ENCODE measurements at regions not wholly inside any gene's neighbourhood (a gene's known extent, or its start where the extent isn't known, plus 50 kb on each side); places are given as distances from the start of the nearest gene placed in this dataset.

- Histone ChIP-seq H3K27me3 (ENCODE audit: control insufficient read depth, insufficient read depth, low read length) (no peaks in the 10 kb centered on the region), H3K4me1 (ENCODE audit: control insufficient read depth, insufficient read depth, low read length) (no peaks in the 10 kb centered on the region), H3K36me3 (ENCODE audit: insufficient read depth, low read length) (no peaks in the 10 kb centered on the region), H3K9me3 (replicated peaks; ENCODE audit: low read length) (no peaks in the 10 kb centered on the region), H3K4me3 (ENCODE audit: low read length) (no peak overlapping the region), H3K4me2 (ENCODE audit: low read length) (no peak overlapping the region), H3K9ac (ENCODE audit: low read depth, low read length) (no peak overlapping the region)
Observed at GRCh38 chr5:82796643-82797416, 280.4 kb downstream of the TMEM167A start.

DNA sequence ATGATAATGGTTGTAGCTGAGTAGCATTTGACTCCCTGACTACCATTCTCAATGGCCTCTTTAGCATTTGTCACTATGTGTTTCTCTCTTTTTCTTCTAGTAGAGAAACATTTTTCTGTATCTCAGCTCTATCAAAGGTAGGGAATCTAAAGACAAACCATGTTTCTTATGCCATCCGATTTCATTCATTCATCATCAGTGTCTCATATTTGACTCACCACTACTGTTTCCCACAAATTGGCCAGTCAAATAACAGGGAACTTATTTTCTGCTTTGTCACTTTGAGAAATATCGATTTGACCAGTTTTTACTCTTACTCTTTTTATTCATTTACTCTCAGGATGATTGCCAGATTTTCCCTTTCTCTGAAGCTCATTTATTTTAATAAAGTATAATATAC, 282.3 kb downstream of the TMEM167A start:
- no peak overlapping the region for H3K4me3 ChIP-seq (ENCODE audit: low read length)
- H3K4me2 ChIP-seq (ENCODE audit: low read length), result no peak overlapping the region

GRCh38 chr5:82793808-82794419, 283.3 kb downstream of the TMEM167A start:
- Histone ChIP-seq H3K27me3 (ENCODE audit: control insufficient read depth, insufficient read depth, low read length) (no peaks in the 10 kb centered on the region), H3K9me3 (replicated peaks; ENCODE audit: low read length) (no peaks in the 10 kb centered on the region), H3K4me1 (ENCODE audit: control insufficient read depth, insufficient read depth, low read length) (no peaks in the 10 kb centered on the region), H3K36me3 (ENCODE audit: insufficient read depth, low read length) (no peaks in the 10 kb centered on the region), H3K4me2 (ENCODE audit: low read length) (no peak overlapping the region), H3K4me3 (ENCODE audit: low read length) (no peak overlapping the region), H3K9ac (ENCODE audit: low read depth, low read length) (no peak overlapping the region)

More for the DNA sequence above, 282.3 kb downstream of the TMEM167A start:
- Histone ChIP-seq H3K9me3 (replicated peaks; ENCODE audit: low read length) (no peaks in the 10 kb centered on the region), H3K9ac (ENCODE audit: low read depth, low read length) (no peak overlapping the region), H3K27me3 (ENCODE audit: control insufficient read depth, insufficient read depth, low read length) (no peaks in the 10 kb centered on the region), H3K36me3 (ENCODE audit: insufficient read depth, low read length) (no peaks in the 10 kb centered on the region), H3K4me1 (ENCODE audit: control insufficient read depth, insufficient read depth, low read length) (no peaks in the 10 kb centered on the region)

DNA sequence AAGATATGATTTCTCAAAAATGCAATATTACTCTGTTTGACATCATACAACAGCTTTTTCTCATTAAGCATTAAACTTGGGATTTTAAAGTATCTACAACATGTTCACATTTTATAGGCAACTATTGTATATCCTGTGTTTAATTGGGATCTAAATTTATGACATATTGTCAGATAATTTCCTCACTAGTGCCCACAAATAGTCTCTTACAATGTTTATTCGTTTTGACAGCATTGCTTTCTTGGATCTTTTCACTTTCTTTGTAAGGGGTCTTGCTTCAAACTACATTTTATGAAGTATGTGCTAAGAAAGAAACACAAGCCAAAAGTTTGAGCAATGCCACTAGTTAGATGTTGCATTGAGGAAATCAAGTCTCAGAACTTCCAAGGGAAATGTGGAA, 285.1 kb downstream of the TMEM167A start:
- Histone ChIP-seq H3K36me3 (ENCODE audit: insufficient read depth, low read length) (no peaks in the 10 kb centered on the region), H3K4me3 (ENCODE audit: low read length) (no peak overlapping the region), H3K4me2 (ENCODE audit: low read length) (no peak overlapping the region), H3K4me1 (ENCODE audit: control insufficient read depth, insufficient read depth, low read length) (no peaks in the 10 kb centered on the region), H3K27me3 (ENCODE audit: control insufficient read depth, insufficient read depth, low read length) (no peaks in the 10 kb centered on the region), H3K9ac (ENCODE audit: low read depth, low read length) (no peak overlapping the region), H3K9me3 (replicated peaks; ENCODE audit: low read length) (no peaks in the 10 kb centered on the region)

DNA sequence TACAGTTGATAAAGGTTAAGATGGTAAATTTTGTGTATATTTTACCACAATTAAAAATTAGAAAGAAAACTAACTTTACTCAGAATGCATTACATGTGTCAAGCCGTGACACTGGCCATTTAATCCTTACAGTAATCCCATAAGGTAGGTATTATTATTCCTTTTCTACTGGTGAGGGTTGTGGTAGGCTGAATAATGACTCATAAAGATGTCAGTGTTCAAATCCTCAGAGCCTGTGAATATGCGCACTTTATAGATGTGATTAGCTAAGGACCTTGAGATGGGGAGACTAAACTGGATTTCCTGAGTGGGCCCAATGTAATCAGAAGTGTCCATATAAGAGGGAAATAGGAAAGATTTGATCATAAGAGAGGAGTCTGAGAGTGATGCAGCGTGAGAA, 288.1 kb downstream of the TMEM167A start:
- Histone ChIP-seq H3K4me3 (ENCODE audit: low read length) (no peak overlapping the region), H3K4me1 (ENCODE audit: control insufficient read depth, insufficient read depth, low read length) (no peaks in the 10 kb centered on the region), H3K36me3 (ENCODE audit: insufficient read depth, low read length) (no peaks in the 10 kb centered on the region), H3K27me3 (ENCODE audit: control insufficient read depth, insufficient read depth, low read length) (no peaks in the 10 kb centered on the region), H3K4me2 (ENCODE audit: low read length) (no peak overlapping the region), H3K9ac (ENCODE audit: low read depth, low read length) (no peak overlapping the region), H3K9me3 (replicated peaks; ENCODE audit: low read length) (no peaks in the 10 kb centered on the region)

DNA sequence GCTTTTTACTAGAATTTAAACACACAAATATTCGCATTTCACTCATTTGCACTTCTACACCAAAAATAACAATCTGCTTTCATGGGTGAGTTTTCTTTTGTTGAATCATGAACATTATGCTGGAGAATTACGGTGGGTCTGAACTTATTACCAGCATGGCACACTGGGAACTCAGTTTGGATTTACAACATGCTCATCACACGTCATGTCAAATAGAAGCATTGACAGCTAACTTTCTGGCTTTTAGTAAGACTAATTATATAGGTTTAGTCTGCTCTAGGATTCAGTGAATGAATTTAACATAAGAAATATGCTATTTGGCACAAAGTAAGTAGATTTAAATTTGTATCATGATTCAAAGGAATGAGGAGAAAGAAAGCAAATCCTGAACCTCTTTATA, 290.4 kb downstream of the TMEM167A start:
- Histone ChIP-seq H3K27me3 (ENCODE audit: control insufficient read depth, insufficient read depth, low read length) (no peaks in the 10 kb centered on the region), H3K4me3 (ENCODE audit: low read length) (no peak overlapping the region), H3K36me3 (ENCODE audit: insufficient read depth, low read length) (no peaks in the 10 kb centered on the region), H3K9me3 (replicated peaks; ENCODE audit: low read length) (no peaks in the 10 kb centered on the region), H3K9ac (ENCODE audit: low read depth, low read length) (no peak overlapping the region), H3K4me2 (ENCODE audit: low read length) (no peak overlapping the region), H3K4me1 (ENCODE audit: control insufficient read depth, insufficient read depth, low read length) (no peaks in the 10 kb centered on the region)

GRCh38 chr5:82785882-82786509, 291.2 kb downstream of the TMEM167A start:
- H3K4me2 ChIP-seq (ENCODE audit: low read length), result no peak overlapping the region
- no peaks in the 10 kb centered on the region for H3K36me3 ChIP-seq (ENCODE audit: insufficient read depth, low read length)
- no peak overlapping the region for H3K9ac ChIP-seq (ENCODE audit: low read depth, low read length)
- no peaks in the 10 kb centered on the region for H3K4me1 ChIP-seq (ENCODE audit: control insufficient read depth, insufficient read depth, low read length)
- no peaks in the 10 kb centered on the region for H3K9me3 ChIP-seq (replicated peaks; ENCODE audit: low read length)
- H3K4me3 ChIP-seq (ENCODE audit: low read length), result no peak overlapping the region
- no peaks in the 10 kb centered on the region for H3K27me3 ChIP-seq (ENCODE audit: control insufficient read depth, insufficient read depth, low read length)

- no peaks in the 10 kb centered on the region for H3K36me3 ChIP-seq (ENCODE audit: insufficient read depth, low read length)
- H3K27me3 ChIP-seq (ENCODE audit: control insufficient read depth, insufficient read depth, low read length), result no peaks in the 10 kb centered on the region
- H3K4me1 ChIP-seq (ENCODE audit: control insufficient read depth, insufficient read depth, low read length), result no peaks in the 10 kb centered on the region
- no peak overlapping the region for H3K9ac ChIP-seq (ENCODE audit: low read depth, low read length)
- H3K4me2 ChIP-seq (ENCODE audit: low read length), result no peak overlapping the region
- H3K4me3 ChIP-seq (ENCODE audit: low read length), result no peak overlapping the region
- H3K9me3 ChIP-seq (replicated peaks; ENCODE audit: low read length), result no peaks in the 10 kb centered on the region
Observed at GRCh38 chr5:82785456-82785855, 291.7 kb downstream of the TMEM167A start.

DNA sequence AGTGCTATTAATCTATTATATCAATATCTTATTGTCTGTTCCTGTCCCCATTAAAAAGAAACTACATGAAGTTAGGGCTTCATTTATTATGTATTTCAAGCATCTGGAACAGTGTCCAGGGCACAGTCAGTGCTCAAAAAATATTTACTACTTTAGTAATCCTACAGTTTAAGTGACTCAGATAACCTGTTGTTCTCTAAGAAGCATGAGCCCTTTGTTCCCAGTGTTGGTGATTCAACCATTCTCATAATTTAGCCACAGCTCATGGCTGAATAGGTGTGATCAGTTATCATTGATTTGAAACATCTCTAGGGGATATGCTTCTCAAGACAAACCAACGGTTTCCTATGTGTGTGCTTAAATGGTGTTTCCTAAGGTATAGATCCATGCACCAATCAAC, 292.7 kb downstream of the TMEM167A start:
- no peaks in the 10 kb centered on the region for H3K36me3 ChIP-seq (ENCODE audit: insufficient read depth, low read length)
- H3K27me3 ChIP-seq (ENCODE audit: control insufficient read depth, insufficient read depth, low read length), result no peaks in the 10 kb centered on the region
- no peak overlapping the region for H3K4me3 ChIP-seq (ENCODE audit: low read length)
- no peaks in the 10 kb centered on the region for H3K4me1 ChIP-seq (ENCODE audit: control insufficient read depth, insufficient read depth, low read length)
- H3K4me2 ChIP-seq (ENCODE audit: low read length), result no peak overlapping the region
- H3K9me3 ChIP-seq (replicated peaks; ENCODE audit: low read length), result no peaks in the 10 kb centered on the region
- no peak overlapping the region for H3K9ac ChIP-seq (ENCODE audit: low read depth, low read length)

DNA sequence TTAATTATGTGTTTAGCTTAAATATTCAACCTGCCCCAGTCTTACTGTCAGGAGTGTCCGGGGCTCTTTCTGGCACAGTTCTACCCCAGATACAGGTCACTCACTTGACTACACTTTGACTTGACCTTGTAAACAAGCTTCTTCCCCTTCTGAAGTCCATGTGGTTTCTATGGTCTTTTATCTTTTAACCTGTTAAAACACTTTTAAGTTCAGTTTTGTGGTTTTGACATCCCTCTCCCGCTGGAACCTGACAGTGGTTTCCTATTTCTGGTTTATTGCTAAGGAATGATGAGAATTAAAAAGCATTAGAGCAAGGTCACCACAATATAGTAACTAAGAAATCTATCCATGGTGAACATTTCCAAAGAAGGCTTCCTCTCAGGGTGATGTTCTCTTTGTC, 300.1 kb downstream of the TMEM167A start:
- Histone ChIP-seq H3K9ac (ENCODE audit: low read depth, low read length) (no peak overlapping the region), H3K27me3 (ENCODE audit: control insufficient read depth, insufficient read depth, low read length) (no peaks in the 10 kb centered on the region), H3K36me3 (ENCODE audit: insufficient read depth, low read length) (no peaks in the 10 kb centered on the region), H3K4me1 (ENCODE audit: control insufficient read depth, insufficient read depth, low read length) (no peaks in the 10 kb centered on the region), H3K4me2 (ENCODE audit: low read length) (no peak overlapping the region), H3K9me3 (replicated peaks; ENCODE audit: low read length) (no peaks in the 10 kb centered on the region), H3K4me3 (ENCODE audit: low read length) (no peak overlapping the region)

GRCh38 chr5:82772281-82772680, 304.9 kb downstream of the TMEM167A start:
- no peaks in the 10 kb centered on the region for H3K27me3 ChIP-seq (ENCODE audit: control insufficient read depth, insufficient read depth, low read length)
- H3K4me3 ChIP-seq (ENCODE audit: low read length), result no peak overlapping the region
- H3K36me3 ChIP-seq (ENCODE audit: insufficient read depth, low read length), result no peaks in the 10 kb centered on the region
- H3K4me2 ChIP-seq (ENCODE audit: low read length), result no peak overlapping the region
- no peaks in the 10 kb centered on the region for H3K9me3 ChIP-seq (replicated peaks; ENCODE audit: low read length)
- H3K9ac ChIP-seq (ENCODE audit: low read depth, low read length), result no peak overlapping the region
- H3K4me1 ChIP-seq (ENCODE audit: control insufficient read depth, insufficient read depth, low read length), result no peaks in the 10 kb centered on the region

Measured in skeletal muscle satellite cell (primary cell).